ENCODE measurements at regions not wholly inside any gene's neighbourhood (a gene's known extent, or its start where the extent isn't known, plus 50 kb on each side); places are given as distances from the start of the nearest gene placed in this dataset.

DNA sequence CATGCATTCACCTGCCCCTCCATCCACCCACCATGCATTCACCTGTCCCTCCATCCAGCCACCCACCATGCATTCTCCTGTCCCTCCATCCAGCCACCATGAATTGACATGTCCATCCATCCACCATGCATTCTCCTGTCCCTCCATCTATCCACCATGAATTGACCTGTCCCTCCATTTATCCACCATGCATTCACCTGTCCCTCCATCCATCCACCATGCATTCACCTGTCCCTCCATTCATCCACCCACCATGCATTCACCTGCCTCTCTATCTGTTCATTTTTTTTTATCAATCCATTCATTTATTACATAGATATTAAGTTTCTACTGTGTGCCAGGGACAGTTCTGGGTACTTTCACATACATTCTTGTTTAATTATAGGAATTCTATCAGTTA is 69.2 kb downstream of the MYCN start:
- DNase-seq = no peak

DNA sequence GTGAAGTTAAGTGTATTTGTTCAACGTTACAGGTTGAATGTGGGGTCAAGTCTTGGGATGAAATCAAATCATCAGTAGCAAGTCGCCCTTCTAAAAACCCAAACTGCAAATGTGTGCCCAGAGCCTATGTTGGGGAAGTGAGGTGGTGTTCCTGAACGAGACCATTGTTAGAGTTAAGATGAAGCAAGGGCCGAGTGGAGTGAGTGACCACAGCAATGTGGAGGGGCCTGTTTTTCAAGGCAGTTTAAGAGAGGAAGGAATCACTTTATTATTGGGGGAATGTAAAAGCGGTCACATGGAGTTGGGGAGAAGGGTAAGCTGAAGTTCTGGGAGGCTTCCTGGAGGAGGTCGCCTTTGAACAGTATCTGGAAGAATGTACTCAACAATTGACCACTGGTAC is 68.5 kb downstream of the MYCN start:
- no peak for DNase-seq

- no peak for DNase-seq
These were observed 68.0 kb downstream of the MYCN start for GRCh38 chr2:16008331-16008850.

DNA sequence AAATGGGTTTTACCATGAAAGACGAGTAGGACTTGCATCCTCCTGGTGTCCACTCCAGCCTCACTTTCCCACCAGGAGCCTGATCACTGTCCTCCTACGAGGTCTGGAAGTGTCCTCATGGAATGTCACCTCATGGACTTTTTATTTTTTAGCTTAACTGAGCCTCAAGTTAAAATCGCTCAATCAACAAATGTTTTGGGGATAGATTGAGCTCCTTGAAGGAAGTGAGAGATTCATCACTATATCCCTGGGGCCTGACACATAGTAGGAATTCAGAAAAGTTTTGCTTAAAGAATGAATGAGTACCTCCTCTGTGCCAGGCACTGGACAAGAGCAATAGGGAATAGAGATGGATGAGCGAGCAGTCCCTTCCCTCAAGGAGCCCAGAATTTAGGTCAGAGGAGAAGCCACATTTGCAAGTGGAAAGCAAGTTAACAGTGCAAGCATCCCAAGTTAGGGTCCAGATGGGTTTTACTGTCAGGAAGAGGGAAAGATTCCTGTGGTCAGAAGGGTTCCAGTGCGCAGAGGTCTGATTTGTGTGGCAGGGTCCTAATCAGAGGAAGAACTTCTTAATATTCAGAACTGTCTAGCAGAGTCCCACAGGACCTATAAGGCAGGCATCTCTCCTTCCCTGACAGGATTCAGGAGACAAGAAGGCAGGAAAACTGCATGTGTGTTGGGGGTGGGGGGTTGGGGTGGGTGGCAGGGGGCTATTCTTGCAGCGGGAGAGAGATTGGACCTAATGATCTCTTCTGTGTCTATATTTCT is 67.0 kb downstream of the MYCN start:
- no peak for DNase-seq

DNA sequence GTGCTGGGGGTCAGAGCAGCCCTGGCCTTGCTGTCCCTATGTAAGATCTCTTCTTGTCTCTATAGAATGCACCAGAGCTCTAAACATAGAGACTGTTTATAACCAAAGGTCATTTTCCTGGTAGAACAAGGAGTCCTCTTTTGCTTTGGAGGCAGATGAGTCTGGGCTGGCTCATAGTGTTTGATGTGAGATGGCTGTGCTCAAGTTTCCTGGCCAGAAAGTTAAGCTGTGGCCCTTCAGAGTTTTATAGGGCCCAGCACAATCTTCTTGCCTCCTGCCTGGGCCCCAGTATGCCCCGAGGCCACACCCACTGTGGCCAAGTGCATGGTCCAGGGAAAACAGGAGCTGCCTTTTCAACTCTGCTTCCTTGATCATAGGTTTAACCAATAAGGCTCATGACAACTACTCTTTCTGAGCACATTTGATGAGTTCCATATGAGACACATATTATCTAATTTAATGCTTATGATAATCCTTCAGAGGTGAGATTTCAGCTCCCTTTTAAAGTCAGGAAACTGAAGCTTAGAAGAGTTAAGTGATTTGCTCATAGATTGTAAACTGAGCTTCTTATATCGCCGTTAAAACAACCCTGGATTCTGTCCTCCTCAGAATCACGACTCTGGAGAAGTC is 66.3 kb downstream of the MYCN start:
- DNase-seq = no peak

GRCh38 chr2:16005816-16006536 is 65.6 kb downstream of the MYCN start:
- no peak for DNase-seq

- no peak for DNase-seq
These were observed 65.0 kb downstream of the MYCN start for GRCh38 chr2:16005389-16005788.

GRCh38 chr2:16003809-16004208 is 63.5 kb downstream of the MYCN start:
- no peak for DNase-seq

DNA sequence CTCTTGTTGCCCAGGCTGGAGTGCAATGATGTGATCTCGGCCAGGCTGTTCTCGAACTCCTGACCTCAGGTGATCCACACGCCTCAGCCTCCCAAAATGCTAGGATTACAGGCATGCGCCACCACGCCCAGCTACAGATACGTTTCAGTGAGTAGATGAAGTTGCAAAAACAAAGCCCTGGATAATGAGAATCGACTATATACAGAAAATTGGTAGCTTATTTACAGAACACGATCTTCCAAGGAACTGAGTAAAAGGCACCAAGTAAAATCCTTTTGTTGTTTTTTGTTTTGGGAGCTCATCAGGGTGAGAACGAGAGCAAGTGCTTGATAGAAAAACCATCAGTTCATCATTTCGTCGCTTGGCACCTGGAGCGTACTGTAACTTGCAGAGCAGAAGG is 62.8 kb downstream of the MYCN start:
- DNase-seq = no peak

- no peak for DNase-seq
These were observed 62.2 kb downstream of the MYCN start for GRCh38 chr2:16002575-16002974.

DNA sequence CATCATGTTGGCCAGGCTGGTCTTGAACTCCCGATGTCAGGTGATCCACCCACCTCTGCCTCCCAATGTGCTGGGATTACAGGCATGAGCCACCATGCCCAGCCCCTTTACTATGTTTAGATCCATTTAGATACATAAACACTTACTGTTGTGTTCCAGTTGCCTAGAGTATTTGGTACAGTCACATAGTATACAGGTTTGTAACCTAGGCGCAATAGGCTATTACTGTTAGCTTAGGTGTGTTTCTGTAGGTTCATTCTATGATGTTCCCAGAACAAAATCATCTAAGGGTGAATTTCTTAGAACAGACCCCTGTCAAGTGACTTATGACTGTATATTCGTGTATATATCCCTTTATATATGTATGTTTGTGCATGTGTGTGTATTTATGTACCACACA is 61.8 kb downstream of the MYCN start:
- no peak for DNase-seq

- no peak for DNase-seq
These were observed 60.3 kb downstream of the MYCN start for GRCh38 chr2:16000642-16001041.

- DNase-seq = no peak
These were observed 59.5 kb downstream of the MYCN start for GRCh38 chr2:15999596-16000469.

DNA sequence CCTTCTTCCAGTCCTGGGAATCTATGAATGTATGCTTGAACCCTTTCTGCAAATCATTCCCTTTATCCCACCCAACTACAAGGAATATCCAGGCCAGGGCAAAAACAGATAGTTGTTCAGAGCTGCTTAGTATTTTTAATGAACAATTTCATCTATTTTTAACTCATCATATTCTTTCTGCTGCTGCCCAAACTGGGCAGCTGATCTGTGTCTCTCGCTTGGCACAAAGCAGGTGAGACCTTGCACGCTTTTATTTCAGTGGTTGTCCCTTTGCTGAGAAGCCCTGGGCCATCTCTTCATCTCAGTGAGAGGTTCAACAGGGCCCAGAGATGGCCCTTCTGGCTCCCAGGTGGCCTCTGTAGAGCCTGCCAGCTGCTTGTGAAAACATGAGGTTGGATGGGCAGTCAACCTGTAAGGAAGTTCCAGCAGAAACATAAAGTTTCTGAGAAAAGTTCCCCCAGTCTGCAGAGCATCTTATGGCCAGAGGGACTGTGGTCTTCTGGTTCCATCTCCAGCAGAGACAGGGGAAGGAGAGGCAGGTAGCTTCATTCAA is 57.5 kb downstream of the MYCN start:
- no peak for DNase-seq

DNA sequence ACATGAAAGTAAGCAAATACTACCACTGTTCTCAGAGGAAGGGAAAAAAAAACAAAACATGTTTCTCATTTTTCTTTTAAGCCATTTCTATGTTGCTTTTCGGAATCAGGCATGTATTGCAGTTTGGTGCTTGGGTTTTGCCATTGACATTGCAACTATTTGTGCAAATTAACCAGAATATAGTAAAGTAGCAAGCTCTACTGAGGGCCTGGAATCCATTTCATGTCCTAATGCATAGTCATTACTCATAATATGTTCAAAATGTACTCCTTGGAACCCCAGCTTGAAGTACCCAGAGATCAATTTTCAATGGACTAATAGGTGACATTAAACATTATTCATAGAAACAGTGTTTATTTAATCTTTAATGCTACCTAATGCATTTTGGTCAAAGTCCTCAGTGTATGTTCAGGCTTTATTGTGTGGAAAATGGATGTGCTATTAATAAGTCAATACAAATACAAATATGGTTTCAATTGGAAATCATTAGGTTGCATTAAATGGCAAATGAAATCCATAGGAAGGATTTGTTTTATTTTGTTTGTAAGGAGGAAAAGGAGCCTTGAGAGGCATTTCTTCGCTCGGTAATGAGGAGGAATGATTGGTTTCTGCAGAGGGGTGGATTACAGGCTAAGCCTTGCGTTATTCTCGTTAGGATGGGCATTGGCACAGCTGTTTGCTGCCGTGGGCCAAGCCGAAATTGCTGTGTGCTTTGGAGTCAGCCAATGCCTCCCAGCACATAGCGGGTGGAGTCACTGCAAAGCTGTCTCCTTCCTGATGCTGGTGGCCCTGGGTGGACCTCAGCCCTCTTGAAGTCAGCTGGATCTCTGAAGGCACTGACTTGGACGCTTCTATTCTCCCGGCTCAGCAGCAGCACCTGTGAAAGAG is 56.4 kb downstream of the MYCN start:
- no peak for DNase-seq

Data from cerebellar nuclear complex (tissue), 1 donor.